BJ (cell line): ENCODE measurements at regions not wholly inside any gene's neighbourhood (a gene's known extent, or its start where the extent isn't known, plus 50 kb on each side); places are given as distances from the start of the nearest gene placed in this dataset.
"Not testable (repeated sequence)": the region's sequence is repeated elsewhere in the genome, so short reads cannot be mapped to it uniquely, and the experiment has no call there.

ENCODE experiments used
- CTCF ChIA-PET: fragments of 350-600 bp; formaldehyde crosslinking; extraction: SDS; loops from one replicate; lab custom pipeline; 2021; ENCODE audit warnings: antibody characterized with exemption, inconsistent platforms; lab: Yijun Ruan, JAX
- POLR2A ChIA-PET: fragments of 300-600 bp; sonication (Branson Sonifier 250); formaldehyde crosslinking; extraction: SDS; loops from one replicate; lab custom pipeline; 2021; ENCODE audit warnings: antibody characterized with exemption; lab: Charles Lee
- DNase-seq: peaks from one replicate; pipeline ENCODE4 v3.0.0-alpha.2; 2011; ENCODE audit warnings: low read depth
- H3K27me3 ChIP-seq: 2 replicates; pipeline ENCODE4 v1.6.0; 2011; ENCODE audit warnings: low read length; ENCODE audit not compliant: control insufficient read depth, insufficient read depth
- H3K36me3 ChIP-seq: 2 replicates; pipeline ENCODE4 v1.5.1; 2011; ENCODE audit warnings: low read length; ENCODE audit not compliant: control insufficient read depth, insufficient read depth
- H3K4me3 ChIP-seq: 2 replicates; pipeline ENCODE4 v1.5.1; 2011; ENCODE audit warnings: low read depth, mild to moderate bottlenecking, control low read depth, low read length
- TF ChIP-seq, protein P1 (sequence below): IDR thresholded peaks from 2 replicates; pipeline ENCODE4 v1.5.1; 2011; ENCODE audit warnings: low read depth, mild to moderate bottlenecking, control low read depth, inconsistent platforms, low read length, moderate library complexity; ENCODE audit not compliant: insufficient read depth

DNA sequence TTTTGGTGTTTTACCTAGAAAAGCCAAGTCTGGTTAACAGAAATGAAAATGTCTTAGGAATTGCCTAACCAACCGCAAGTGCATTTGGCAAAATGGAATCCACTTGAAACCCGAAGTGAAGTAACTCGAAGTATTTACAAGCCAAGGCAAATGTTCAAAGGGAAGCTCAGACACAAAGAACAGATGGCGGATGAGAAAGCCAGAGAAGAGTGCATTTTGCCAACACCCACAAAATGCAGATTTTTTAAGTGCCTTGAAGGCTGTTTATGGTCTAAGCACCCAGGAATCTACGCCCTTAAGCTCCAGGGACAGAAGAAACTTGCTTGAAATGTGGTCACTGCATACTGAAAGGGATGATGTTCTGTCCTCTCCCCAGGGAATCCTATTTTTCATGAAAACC, 70.0 kb upstream of the TBXT start:
- peak; percentile 14 for DNase-seq
- Histone ChIP-seq H3K4me3 (no peak overlapping the region), H3K36me3 (no peaks in the 10 kb centered on the region), H3K27me3 (no peaks in the 10 kb centered on the region)
- TF ChIP-seq, protein P1, sequence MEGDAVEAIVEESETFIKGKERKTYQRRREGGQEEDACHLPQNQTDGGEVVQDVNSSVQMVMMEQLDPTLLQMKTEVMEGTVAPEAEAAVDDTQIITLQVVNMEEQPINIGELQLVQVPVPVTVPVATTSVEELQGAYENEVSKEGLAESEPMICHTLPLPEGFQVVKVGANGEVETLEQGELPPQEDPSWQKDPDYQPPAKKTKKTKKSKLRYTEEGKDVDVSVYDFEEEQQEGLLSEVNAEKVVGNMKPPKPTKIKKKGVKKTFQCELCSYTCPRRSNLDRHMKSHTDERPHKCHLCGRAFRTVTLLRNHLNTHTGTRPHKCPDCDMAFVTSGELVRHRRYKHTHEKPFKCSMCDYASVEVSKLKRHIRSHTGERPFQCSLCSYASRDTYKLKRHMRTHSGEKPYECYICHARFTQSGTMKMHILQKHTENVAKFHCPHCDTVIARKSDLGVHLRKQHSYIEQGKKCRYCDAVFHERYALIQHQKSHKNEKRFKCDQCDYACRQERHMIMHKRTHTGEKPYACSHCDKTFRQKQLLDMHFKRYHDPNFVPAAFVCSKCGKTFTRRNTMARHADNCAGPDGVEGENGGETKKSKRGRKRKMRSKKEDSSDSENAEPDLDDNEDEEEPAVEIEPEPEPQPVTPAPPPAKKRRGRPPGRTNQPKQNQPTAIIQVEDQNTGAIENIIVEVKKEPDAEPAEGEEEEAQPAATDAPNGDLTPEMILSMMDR, result no peak
- ChIA-PET CTCF (no interaction called here), POLR2A (no interaction called here)

DNA sequence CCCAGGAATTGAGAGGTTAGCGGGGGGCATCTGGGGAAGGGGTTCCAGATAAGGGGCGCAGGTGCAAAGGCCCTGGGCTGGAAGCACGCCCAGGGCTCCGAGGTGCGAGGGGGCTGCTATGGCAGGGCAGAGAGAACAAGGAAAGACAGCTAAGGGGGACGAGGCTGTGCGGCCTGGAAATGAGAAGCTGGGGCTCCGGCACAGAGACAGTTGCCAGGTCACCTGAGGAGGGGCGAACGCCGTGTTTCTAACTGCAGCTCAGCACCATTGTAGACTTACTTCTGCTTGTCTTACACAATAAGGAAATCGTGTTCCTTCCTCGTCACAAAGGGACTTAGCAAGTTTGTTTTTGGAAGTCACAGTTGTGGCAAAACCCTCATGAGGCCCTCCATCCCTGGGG, 68.9 kb upstream of the TBXT start:
- ChIA-PET CTCF (no interaction called here), POLR2A (no interaction called here)
- DNase-seq, result no peak
- TF ChIP-seq, protein P1, result no peak
- Histone ChIP-seq H3K36me3 (no peaks in the 10 kb centered on the region), H3K4me3 (no peak overlapping the region), H3K27me3 (no peaks in the 10 kb centered on the region)

DNA sequence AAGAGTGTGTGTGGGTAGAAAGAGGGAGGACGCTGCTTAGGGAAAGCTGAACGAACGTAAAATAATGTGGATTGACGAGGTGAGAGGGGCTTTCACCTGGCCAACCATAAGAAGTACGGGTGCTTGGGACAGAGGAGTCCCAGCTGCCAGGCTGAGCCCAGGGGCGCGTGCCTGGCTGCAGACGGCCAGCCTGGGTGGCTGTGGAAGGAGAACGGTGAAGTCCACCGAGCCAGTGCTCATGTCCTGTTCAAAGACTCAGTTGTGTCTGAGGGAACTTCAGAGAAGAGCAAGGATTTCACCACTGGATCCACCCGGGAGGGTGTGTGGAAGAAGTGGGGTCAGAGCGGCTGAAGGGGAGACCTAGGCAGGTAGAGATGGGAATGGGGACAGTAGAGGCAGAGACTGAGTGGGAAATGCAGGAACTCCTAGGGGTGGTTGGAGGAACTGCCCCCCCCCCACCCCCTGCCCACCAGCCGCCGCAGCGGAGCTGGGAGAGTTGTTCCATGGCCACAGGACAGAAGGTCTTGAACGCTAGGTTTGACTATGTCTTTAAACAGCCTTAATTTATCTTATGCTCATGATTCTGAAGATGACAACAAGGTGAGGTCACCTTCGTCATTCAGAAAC, 68.1 kb upstream of the TBXT start:
- CTCF ChIA-PET, result no interaction called here
- no peak for DNase-seq
- H3K36me3 ChIP-seq, result no peaks in the 10 kb centered on the region
- TF ChIP-seq, protein P1, result no peak
- H3K27me3 ChIP-seq, result no peaks in the 10 kb centered on the region
- POLR2A ChIA-PET, result no interaction called here
- H3K4me3 ChIP-seq, result no peak overlapping the region

DNA sequence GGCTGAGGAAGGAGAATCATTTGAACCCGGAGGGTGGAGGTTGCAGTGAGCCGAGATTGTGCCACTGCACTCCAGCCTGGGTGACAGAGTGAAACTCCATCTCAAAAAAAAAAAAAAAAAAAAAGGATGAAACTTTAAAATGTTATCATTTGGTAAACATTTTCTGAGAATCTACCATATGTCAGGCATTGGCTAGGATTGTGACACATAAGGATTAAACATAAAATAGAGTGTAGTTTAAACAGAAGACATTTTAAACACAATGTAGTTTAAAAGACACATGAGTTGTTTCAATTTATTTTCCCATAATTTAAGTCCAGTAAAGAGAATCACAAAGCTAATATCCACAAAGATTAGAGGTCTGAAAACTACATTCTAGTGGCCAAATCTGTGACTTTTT, 63.5 kb upstream of the TBXT start:
- CTCF ChIA-PET, DNase-seq, H3K36me3 ChIP-seq, POLR2A ChIA-PET, H3K4me3 ChIP-seq, H3K27me3 ChIP-seq: not testable (repeated sequence)

DNA sequence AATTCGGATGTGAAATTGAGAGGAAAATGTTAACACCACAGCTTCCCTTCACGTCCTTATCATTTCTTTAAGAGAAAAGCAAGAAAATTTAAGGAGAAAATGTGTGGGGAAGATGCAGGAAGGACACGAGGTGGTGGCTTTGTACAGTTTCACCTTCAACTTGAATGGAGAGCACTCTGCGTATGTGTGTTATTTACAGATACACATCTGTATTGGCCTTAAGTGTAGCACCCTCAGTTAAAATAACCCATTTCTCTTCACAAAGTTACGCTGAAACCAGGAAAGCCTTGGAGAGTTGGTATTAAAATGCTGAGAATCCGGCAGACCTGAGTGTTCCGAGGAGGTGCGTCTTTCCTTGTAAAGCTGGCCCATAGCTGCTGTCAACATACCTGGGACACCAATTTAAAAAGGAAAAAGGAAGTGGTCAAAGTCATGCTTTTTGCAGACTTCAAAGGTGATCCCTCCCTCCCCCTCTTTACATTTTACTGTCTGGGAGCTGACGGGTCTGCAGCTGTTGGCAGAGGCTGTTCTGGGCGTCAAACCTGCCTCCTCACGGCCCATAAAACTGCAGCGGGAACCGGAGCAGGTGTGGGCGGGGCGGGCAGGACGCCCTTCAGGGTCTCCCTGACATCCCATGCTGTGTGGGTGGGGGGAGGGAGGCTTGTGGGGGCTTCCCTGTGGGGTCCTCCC, 61.3 kb upstream of the TBXT start:
- ChIA-PET POLR2A (no interaction called here), CTCF (no interaction called here)

More for the DNA sequence above, 61.3 kb upstream of the TBXT start:
- TF ChIP-seq, protein P1, result no peak
- H3K27me3 ChIP-seq, result no peaks in the 10 kb centered on the region
- DNase-seq, result no peak
- no peak overlapping the region for H3K4me3 ChIP-seq
- no peaks in the 10 kb centered on the region for H3K36me3 ChIP-seq
